Spleen (tissue), 11 donors: ENCODE measurements at regions not wholly inside any gene's neighbourhood (a gene's known extent, or its start where the extent isn't known, plus 50 kb on each side); places are given as distances from the start of the nearest gene placed in this dataset.

Experiments used
- DNase-seq: peaks from one replicate; pipeline ENCODE4 v3.0.0-alpha.2; 2020
- H3K27ac ChIP-seq, 8 donors: fragments of 200-600 bp; sonication (generic) in 7 of 8; 1 replicate in 4 of 8; 2 replicates in 4 of 8; pipeline versions ENCODE4 v1.5.0 to v1.8.0; 2016 to 2021; ENCODE audit warnings: inconsistent platforms in 4 of 8, mild to moderate bottlenecking in 4 of 8, moderate library complexity in 1 of 8
- H3K27me3 ChIP-seq, 7 donors: fragments of 200-600 bp; sonication (generic) in 6 of 7; replicated peaks in 1 of 7; 1 replicate in 4 of 7; 2 replicates in 3 of 7; pipeline versions ENCODE4 v1.5.0 to v1.8.0; 2016 to 2021; ENCODE audit warnings: inconsistent platforms in 3 of 7, mild to moderate bottlenecking in 1 of 7
- H3K36me3 ChIP-seq, 6 donors: fragments of 200-600 bp; sonication (generic) in 5 of 6; 1 replicate in 4 of 6; 2 replicates in 2 of 6; pipeline versions ENCODE4 v1.5.0 to v1.8.0; 2016 to 2021; ENCODE audit warnings: inconsistent platforms in 2 of 6
- H3K4me1 ChIP-seq, 6 donors: fragments of 200-600 bp; sonication (generic) in 5 of 6; 1 replicate in 3 of 6; 2 replicates in 3 of 6; pipeline versions ENCODE4 v1.5.0 to v1.8.0; 2016 to 2021; ENCODE audit warnings: inconsistent platforms in 3 of 6
- H3K4me3 ChIP-seq, 8 donors: fragments of 200-600 bp; sonication (generic) in 7 of 8; 1 replicate in 4 of 8; 2 replicates in 4 of 8; pipeline versions ENCODE4 v1.5.0 to v1.8.0; 2016 to 2021; ENCODE audit warnings: inconsistent platforms in 4 of 8, mild to moderate bottlenecking in 4 of 8, moderate library complexity in 2 of 8
- H3K9me3 ChIP-seq, 8 donors: fragments of 200-600 bp; sonication (generic) in 7 of 8; 1 replicate in 4 of 8; 2 replicates in 4 of 8; pipeline versions ENCODE4 v1.5.0 to v1.8.0; 2016 to 2021; ENCODE audit warnings: inconsistent platforms in 4 of 8
- CTCF ChIP-seq, 11 experiments: fragments of 200-600 bp in 7 of 11; fragments of 450-650 bp in 4 of 11; sonication (generic) in 4 of 11; IDR thresholded peaks in 8 of 11; conservative IDR thresholded peaks in 3 of 11; 1 replicate in 7 of 11; 2 replicates in 4 of 11; pipeline versions ENCODE4 v1.4.0 to v1.8.0; 2016 to 2021; ENCODE audit warnings: antibody characterized with exemption in 11 of 11, inconsistent platforms in 4 of 11, mild to moderate bottlenecking in 1 of 11
- POLR2A ChIP-seq, 3 donors: fragments of 450-650 bp; IDR thresholded peaks; one replicate each; pipeline ENCODE4 v1.5.1; 2017; ENCODE audit warnings: antibody characterized with exemption in 3 of 3, mild to moderate bottlenecking in 1 of 3
- POLR2AphosphoS5 ChIP-seq, 3 donors: sonication (generic); formaldehyde crosslinking; IDR thresholded peaks; one replicate each; pipeline ENCODE4 v1.5.1; 2017; ENCODE audit warnings: antibody characterized with exemption in 3 of 3
- WGBS, 5 donors: extraction: QIAGEN DNeasy Blood & Tissue Kit in 3 of 5; methylation state at CpG; one replicate each; pipeline versions ENCODE4 v1.1.5 to v1.1.7; 2013 to 2018; 5-methylcytosine and 5-hydroxymethylcytosine counted together
- intact Hi-C: fragments of 100-400 bp; cut with DNase I; formaldehyde crosslinking; loops from one replicate; pipeline ENCODE4 v1.15.0; 2023; ENCODE audit warnings: low total_unique reads
- donor health status: healthy with polysubstance abuse.
- donor health status: DM: no; HTN: no; CAD: no; lungs with moderate emphysema.
- donor health status: DM: no; HTN: no; CAD: no.
- donor health status: Bipolar disorder and iron deficiency.
- donor health status: healthy.
- donor health status: DM: no; HTN: no; CAD: no.
- donor health status: DM: yes; HTN: yes; CAD: no.

DNA sequence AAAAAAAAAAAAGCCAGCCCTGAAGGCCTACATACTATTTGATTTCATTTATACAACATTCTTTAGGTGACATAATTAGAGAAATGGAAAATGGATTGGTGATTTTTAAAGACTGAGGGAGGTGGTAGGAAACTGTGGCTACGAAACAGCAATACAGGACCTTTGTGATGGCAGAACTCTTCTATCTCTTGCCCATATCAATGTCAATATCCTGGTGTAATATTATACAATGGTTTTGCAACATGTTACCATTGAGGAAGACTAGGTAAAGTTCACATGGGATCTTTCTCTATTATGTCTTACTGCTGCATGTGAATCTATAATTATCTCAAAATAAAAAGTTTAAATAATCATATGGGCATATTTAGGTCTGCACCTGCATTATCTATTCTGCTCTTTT is 371.2 kb downstream of the ETS1 start:
- 77 to 95% (median 90%) methylated on average over 1 of the region's 1 CpG for WGBS, 5 donors
- DNase-seq: no peak
- intact Hi-C loops: loop anchor here (10.0 kb wide), 1 partner anchor 59 kb away; no protein-coding TSS in a partner anchor
- H3K36me3 ChIP-seq: no peaks in the 10 kb centered on the region
- no peak overlapping the region for H3K27ac ChIP-seq
- H3K4me3 ChIP-seq: no peak overlapping the region
- no peaks in the 10 kb centered on the region for H3K4me1 ChIP-seq
- H3K9me3 ChIP-seq: peaks cover 0 to 10% (median 0%) of the 10 kb centered on the region in 8 donors
- no peaks in the 10 kb centered on the region for H3K27me3 ChIP-seq
- TF ChIP-seq CTCF (IDR thresholded peaks at IDR 0.05 in 8 of 11, conservative IDR thresholded peaks at IDR 0.05 in 3 of 11): no peak
- TF ChIP-seq POLR2AphosphoS5 (IDR thresholded peaks at IDR 0.05): no peak
- TF ChIP-seq POLR2A (IDR thresholded peaks at IDR 0.05): no peak

- no peaks in the 10 kb centered on the region for H3K27me3 ChIP-seq
- no peak for DNase-seq
- TF ChIP-seq CTCF (IDR thresholded peaks at IDR 0.05 in 8 of 11, conservative IDR thresholded peaks at IDR 0.05 in 3 of 11): no peak
- no peaks in the 10 kb centered on the region for H3K4me1 ChIP-seq
- H3K9me3 ChIP-seq: peaks cover 0 to 10% (median 0%) of the 10 kb centered on the region in 8 donors
- H3K4me3 ChIP-seq: no peak overlapping the region
- no peak overlapping the region for H3K27ac ChIP-seq
- no peaks in the 10 kb centered on the region for H3K36me3 ChIP-seq
- intact Hi-C loops: loop anchor here (10.0 kb wide), 1 partner anchor 59 kb away; no protein-coding TSS in a partner anchor
- 84 to 99% (median 96%) methylated on average over 18 to 28 of the region's 28 CpGs for WGBS, 5 donors
These were observed 372.0 kb downstream of the ETS1 start for GRCh38 chr11:128215238-128215882.

DNA sequence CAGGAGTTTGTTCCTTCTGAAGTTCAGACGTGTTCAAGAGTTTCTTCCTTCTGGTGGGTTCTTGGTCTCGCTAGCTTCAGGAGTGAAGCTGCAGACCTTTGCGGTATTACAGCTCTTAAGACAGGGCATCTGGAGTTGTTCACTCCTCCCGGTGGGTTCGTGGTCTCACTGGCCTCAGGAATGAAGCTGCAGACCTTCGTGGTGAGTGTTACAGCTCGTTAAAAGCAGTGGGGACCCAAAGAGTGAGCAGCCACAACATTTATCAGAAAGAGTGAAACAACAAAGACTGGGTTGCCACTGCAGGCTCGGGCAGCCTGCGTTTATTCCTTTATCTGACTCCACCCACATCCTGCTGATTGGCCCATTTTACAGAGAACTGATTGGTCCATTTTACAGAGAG is 373.1 kb downstream of the ETS1 start:
- WGBS, 5 donors: 74 to 88% (median 79%) methylated on average over 9 of the region's 9 CpGs
- no peaks in the 10 kb centered on the region for H3K4me1 ChIP-seq
- H3K9me3 ChIP-seq: peaks cover 0 to 10% (median 0%) of the 10 kb centered on the region in 8 donors

More for the DNA sequence above, 373.1 kb downstream of the ETS1 start:
- Histone ChIP-seq H3K4me3 (no peak overlapping the region), H3K36me3 (no peaks in the 10 kb centered on the region), H3K27ac (no peak overlapping the region), H3K27me3 (no peaks in the 10 kb centered on the region)
- intact Hi-C loops: loop anchor here (10.0 kb wide), 1 partner anchor 61 kb away; no protein-coding TSS in a partner anchor
- no peak for DNase-seq
- TF ChIP-seq POLR2AphosphoS5 (IDR thresholded peaks at IDR 0.05): no peak
- TF ChIP-seq POLR2A (IDR thresholded peaks at IDR 0.05): no peak
- TF ChIP-seq CTCF (IDR thresholded peaks at IDR 0.05 in 8 of 11, conservative IDR thresholded peaks at IDR 0.05 in 3 of 11): no peak
